ENCODE measurements at regions not wholly inside any gene's neighbourhood (a gene's known extent, or its start where the extent isn't known, plus 50 kb on each side); places are given as distances from the start of the nearest gene placed in this dataset.

- no peak for DNase-seq
Observed at GRCh38 chr2:65666156-65666725, 233.8 kb upstream of the SPRED2 start.

GRCh38 chr2:65664931-65665330, 232.5 kb upstream of the SPRED2 start:
- DNase-seq = no peak

GRCh38 chr2:65663831-65664407, 231.5 kb upstream of the SPRED2 start:
- no peak for DNase-seq

GRCh38 chr2:65662654-65663432, 230.4 kb upstream of the SPRED2 start:
- DNase-seq = no peak

GRCh38 chr2:65661980-65662653, 229.7 kb upstream of the SPRED2 start:
- no peak for DNase-seq

- DNase-seq = no peak
Observed at GRCh38 chr2:65660340-65660739, 227.9 kb upstream of the SPRED2 start.

GRCh38 chr2:65658881-65659280, 226.5 kb upstream of the SPRED2 start:
- DNase-seq = no peak

- DNase-seq = no peak
Observed at GRCh38 chr2:65658266-65658665, 225.9 kb upstream of the SPRED2 start.

GRCh38 chr2:65656160-65656718, 223.8 kb upstream of the SPRED2 start:
- no peak for DNase-seq

- DNase-seq = no peak
Observed at GRCh38 chr2:65655000-65655399, 222.6 kb upstream of the SPRED2 start.

GRCh38 chr2:65654496-65654895, 222.1 kb upstream of the SPRED2 start:
- DNase-seq = no peak

- no peak for DNase-seq
Observed at GRCh38 chr2:65652066-65652465, 219.7 kb upstream of the SPRED2 start.

- DNase-seq = no peak
Observed at GRCh38 chr2:65649811-65650589, 217.6 kb upstream of the SPRED2 start.

- no peak for DNase-seq
Observed at GRCh38 chr2:65647249-65647842, 214.9 kb upstream of the SPRED2 start.

- no peak for DNase-seq
Observed at GRCh38 chr2:65640793-65641103, 208.3 kb upstream of the SPRED2 start.

- no peak for DNase-seq
Observed at GRCh38 chr2:65639156-65639864, 206.9 kb upstream of the SPRED2 start.

GRCh38 chr2:65638443-65638842, 206.0 kb upstream of the SPRED2 start:
- DNase-seq = no peak

GRCh38 chr2:65636813-65637483, 204.5 kb upstream of the SPRED2 start:
- DNase-seq = no peak

GRCh38 chr2:65636024-65636423, 203.6 kb upstream of the SPRED2 start:
- no peak for DNase-seq

GRCh38 chr2:65634304-65634703, 201.9 kb upstream of the SPRED2 start:
- DNase-seq = no peak

- DNase-seq = no peak
Observed at GRCh38 chr2:65630643-65631042, 198.2 kb upstream of the SPRED2 start.
